OCI-LY7 (cell line): ENCODE measurements at regions not wholly inside any gene's neighbourhood (a gene's known extent, or its start where the extent isn't known, plus 50 kb on each side); places are given as distances from the start of the nearest gene placed in this dataset.

ENCODE experiments used
- BruUV-seq: library from RNA; stranded (reverse); fragments of 400-500 nt; replicated peaks from 2 replicates; lab custom pipeline; 2021; lab: Mats Ljungman, UMichigan
- CTCF ChIA-PET: fragments of 300-600 bp; sonication (Branson Sonifier 250); formaldehyde crosslinking; loops from one replicate; lab custom pipeline; 2022; ENCODE audit warnings: antibody characterized with exemption; ENCODE audit not compliant: unreplicated experiment; lab: Charles Lee
- POLR2A ChIA-PET: fragments of 300-600 bp; sonication (Branson Sonifier 250); formaldehyde crosslinking; loops from one replicate; lab custom pipeline; 2022; ENCODE audit warnings: antibody characterized with exemption; lab: Charles Lee
- DNase-seq: peaks from one replicate; pipeline ENCODE4 v3.0.0-alpha.2; 2015; ENCODE audit warnings: low spot score
- H2AFZ ChIP-seq: fragments of 200-600 bp; sonication (generic), shearing (Covaris generic); 2 replicates; pipeline ENCODE4 v1.6.1; 2014; ENCODE audit warnings: mild to moderate bottlenecking, antibody characterized with exemption, low read length, moderate library complexity
- H3K27ac ChIP-seq: fragments of 200-600 bp; sonication (generic); 2 replicates; pipeline ENCODE4 v1.5.1; 2014; ENCODE audit warnings: mixed run types, low read depth, mild to moderate bottlenecking, moderate library complexity, low read length, inconsistent platforms; ENCODE audit not compliant: poor library complexity, severe bottlenecking
- H3K36me3 ChIP-seq: fragments of 200-600 bp; sonication (generic); 2 replicates; pipeline ENCODE4 v1.6.1; 2014; ENCODE audit warnings: mild to moderate bottlenecking, antibody characterized with exemption, low read length, moderate library complexity, mixed read lengths; ENCODE audit not compliant: insufficient read depth
- H3K4me1 ChIP-seq: fragments of 200-600 bp; sonication (generic); 2 replicates; pipeline ENCODE4 v1.5.1; 2014; ENCODE audit warnings: mild to moderate bottlenecking, low read length; ENCODE audit not compliant: insufficient read depth, poor library complexity, severe bottlenecking
- H3K4me2 ChIP-seq: fragments of 200-600 bp; sonication (generic); 2 replicates; pipeline ENCODE4 v1.6.1; 2014; ENCODE audit warnings: mild to moderate bottlenecking, low read length
- H3K4me3 ChIP-seq: fragments of 200-600 bp; sonication (generic); 2 replicates; pipeline ENCODE4 v1.5.1; 2014; ENCODE audit warnings: mild to moderate bottlenecking, low read depth, low read length; ENCODE audit not compliant: poor library complexity, severe bottlenecking
- H3K79me2 ChIP-seq: fragments of 200-600 bp; sonication (generic); 2 replicates; pipeline ENCODE4 v1.6.1; 2016; ENCODE audit warnings: low read depth, mild to moderate bottlenecking, low read length, moderate library complexity, mixed read lengths; ENCODE audit not compliant: insufficient read depth
- H3K9me2 ChIP-seq: fragments of 200-600 bp; sonication (generic); 2 replicates; pipeline ENCODE4 v1.6.1; 2016; ENCODE audit warnings: mild to moderate bottlenecking, low read length, mixed read lengths; ENCODE audit not compliant: insufficient read depth
- H3K9me3 ChIP-seq: fragments of 200-600 bp; sonication (generic); 2 replicates; pipeline ENCODE4 v1.6.1; 2014; ENCODE audit warnings: mild to moderate bottlenecking, mixed run types, low read length, mixed read lengths
- H4K20me1 ChIP-seq: fragments of 200-600 bp; sonication (generic); 2 replicates; pipeline ENCODE4 v1.6.1; 2014; ENCODE audit warnings: mild to moderate bottlenecking, antibody characterized with exemption, low read length, moderate library complexity, mixed read lengths; ENCODE audit not compliant: insufficient read depth
- CTCF ChIP-seq: fragments of 200-600 bp; sonication (generic); conservative IDR thresholded peaks from 2 replicates; pipeline ENCODE4 v1.5.1; 2014; ENCODE audit warnings: mild to moderate bottlenecking, antibody characterized with exemption, low read length, moderate library complexity, mixed read lengths
- EZH2phosphoT487 ChIP-seq: fragments of 200-600 bp; sonication (generic); IDR thresholded peaks from 2 replicates; pipeline ENCODE4 v1.6.1; 2018; ENCODE audit warnings: low read depth, borderline replicate concordance, mild to moderate bottlenecking, mixed run types, antibody characterized with exemption, low read length, moderate library complexity, mixed read lengths
- intact Hi-C: fragments of 100-400 bp; cut with micrococcal nuclease; formaldehyde crosslinking; loops from one replicate; pipeline ENCODE4 v1.10.0; 2022; ENCODE audit not compliant: unreplicated experiment

- Histone ChIP-seq H3K4me2 (no peak overlapping the region), H2AFZ (no peak overlapping the region), H3K9me3 (no peaks in the 10 kb centered on the region), H3K4me1 (peaks cover 6% of the 10 kb centered on the region), H3K9me2 (no peaks in the 10 kb centered on the region), H3K79me2 (no peaks in the 10 kb centered on the region), H3K27ac (no peak overlapping the region), H4K20me1 (no peaks in the 10 kb centered on the region), H3K36me3 (no peaks in the 10 kb centered on the region), H3K4me3 (no peak overlapping the region)
- TF ChIP-seq CTCF: no peak
- no peak for TF ChIP-seq EZH2phosphoT487
- no TSS peak for BruUV-seq
- intact Hi-C loops: no loop called here
- ChIA-PET POLR2A (interaction anchor here (0.7 kb wide), 1 partner anchor 186 kb away, joined by 3 read pairs; no protein-coding TSS in a partner anchor), CTCF (no interaction called here)
- DNase-seq: no peak
Measured at GRCh38 chr22:49432211-49432896, 395.3 kb downstream of the BRD1 start.

- H3K36me3 ChIP-seq: no peaks in the 10 kb centered on the region
- no peaks in the 10 kb centered on the region for H3K9me3 ChIP-seq
- no peak for TF ChIP-seq EZH2phosphoT487
- TF ChIP-seq CTCF: no peak
- BruUV-seq: no TSS peak
- no peaks in the 10 kb centered on the region for H3K79me2 ChIP-seq
- H3K4me1 ChIP-seq: peaks cover 6% of the 10 kb centered on the region
- no peak overlapping the region for H3K4me2 ChIP-seq
- DNase-seq: no peak
- H3K4me3 ChIP-seq: no peak overlapping the region
- no peak overlapping the region for H3K27ac ChIP-seq
- no peaks in the 10 kb centered on the region for H3K9me2 ChIP-seq
- POLR2A ChIA-PET: interaction anchor here (0.7 kb wide), 1 partner anchor 187 kb away, joined by 3 read pairs; no protein-coding TSS in a partner anchor
- intact Hi-C loops: no loop called here
- no peaks in the 10 kb centered on the region for H4K20me1 ChIP-seq
- CTCF ChIA-PET: no interaction called here
- no peak overlapping the region for H2AFZ ChIP-seq
Measured at GRCh38 chr22:49431551-49431950, 396.1 kb downstream of the BRD1 start.

GRCh38 chr22:49429066-49429465, 398.6 kb downstream of the BRD1 start:
- no peaks in the 10 kb centered on the region for H4K20me1 ChIP-seq
- no peak overlapping the region for H3K4me2 ChIP-seq
- H3K4me3 ChIP-seq: no peak overlapping the region
- H3K4me1 ChIP-seq: peaks cover 10% of the 10 kb centered on the region
- no TSS peak for BruUV-seq
- no peaks in the 10 kb centered on the region for H3K79me2 ChIP-seq
- ChIA-PET POLR2A (no interaction called here), CTCF (no interaction called here)
- TF ChIP-seq CTCF (peak; percentile 55), EZH2phosphoT487 (no peak)
- intact Hi-C loops: no loop called here
- no peak overlapping the region for H3K27ac ChIP-seq
- no peaks in the 10 kb centered on the region for H3K36me3 ChIP-seq
- H2AFZ ChIP-seq: no peak overlapping the region
- H3K9me3 ChIP-seq: no peaks in the 10 kb centered on the region
- peak; percentile 17 for DNase-seq
- no peaks in the 10 kb centered on the region for H3K9me2 ChIP-seq
